K562 (cell line): ENCODE measurements at regions not wholly inside any gene's neighbourhood (a gene's known extent, or its start where the extent isn't known, plus 50 kb on each side); places are given as distances from the start of the nearest gene placed in this dataset.

ENCODE experiments used
- ARID1B ChIP-seq: fragments of 450-650 bp; IDR thresholded peaks from 2 replicates; pipeline ENCODE4 v1.6.1; 2016; ENCODE audit warnings: antibody characterized with exemption, mild to moderate bottlenecking, inconsistent platforms
- C11orf30 ChIP-seq: fragments of 450-650 bp; IDR thresholded peaks from 2 replicates; pipeline ENCODE4 v1.6.1; 2016; ENCODE audit warnings: low read depth, mild to moderate bottlenecking
- CREB5 ChIP-seq: fragments of 250-450 bp; sonication (Bioruptor Pico); IDR thresholded peaks from 2 replicates; pipeline ENCODE4 v1.5.0; 2020; ENCODE audit warnings: mild to moderate bottlenecking
- CTBP1 ChIP-seq: fragments of 450-650 bp; IDR thresholded peaks from 2 replicates; pipeline ENCODE4 v1.6.1; 2016; ENCODE audit warnings: borderline replicate concordance
- E2F5 ChIP-seq: sonication (generic); formaldehyde crosslinking; IDR thresholded peaks from 2 replicates; pipeline ENCODE4 v1.8.0; 2022; ENCODE audit warnings: mild to moderate bottlenecking, missing genetic modification reagents
- KHSRP ChIP-seq: fragments of 450-650 bp; IDR thresholded peaks from 2 replicates; pipeline ENCODE4 v1.6.1; 2017
- MAFF ChIP-seq: IDR thresholded peaks from 2 replicates; pipeline ENCODE4 v1.6.1; 2012; ENCODE audit warnings: low read length, improper control_type of control experiment
- MAFG ChIP-seq: fragments of 450-650 bp; conservative IDR thresholded peaks from 2 replicates; pipeline ENCODE4 v1.6.1; 2016; ENCODE audit warnings: missing genetic modification characterization, missing compliant biosample characterization
- MITF ChIP-seq: IDR thresholded peaks from 2 replicates; pipeline ENCODE4 v1.6.1; 2014; ENCODE audit warnings: antibody characterized with exemption
- MYNN ChIP-seq, 2 experiments: sonication (generic); formaldehyde crosslinking in 1 of 2; IDR thresholded peaks; 2 replicates each; pipeline versions ENCODE4 v1.5.0 to v1.6.1; 2016 to 2020; ENCODE audit warnings: antibody characterized with exemption in 1 of 2, missing genetic modification reagents in 1 of 2
- PBX2 ChIP-seq, 2 experiments: IDR thresholded peaks in 1 of 2; conservative IDR thresholded peaks in 1 of 2; 2 replicates each; pipeline ENCODE4 v1.6.1; 2016; ENCODE audit warnings: low read depth in 2 of 2, mild to moderate bottlenecking in 1 of 2, missing compliant biosample characterization in 1 of 2, missing genetic modification characterization in 1 of 2, moderate library complexity in 1 of 2
- PHF21A ChIP-seq: fragments of 450-650 bp; IDR thresholded peaks from 2 replicates; pipeline ENCODE4 v1.6.1; 2017; ENCODE audit warnings: low read depth, borderline replicate concordance
- PKNOX1 ChIP-seq: fragments of 450-650 bp; IDR thresholded peaks from 2 replicates; pipeline ENCODE4 v1.6.1; 2016
- RBM25 ChIP-seq: fragments of 200-400 bp; formaldehyde crosslinking; IDR thresholded peaks from 2 replicates; pipeline ENCODE4 v1.6.1; 2018; ENCODE audit warnings: low read length, low read depth, moderate library complexity; ENCODE audit not compliant: severe bottlenecking
- RFX1 ChIP-seq: fragments of 450-650 bp; IDR thresholded peaks from 2 replicates; pipeline ENCODE4 v1.6.1; 2016; ENCODE audit warnings: mild to moderate bottlenecking, moderate library complexity
- TAF15 ChIP-seq: fragments of 200-400 bp; formaldehyde crosslinking; IDR thresholded peaks from 2 replicates; pipeline ENCODE4 v1.6.1; 2017; ENCODE audit warnings: mild to moderate bottlenecking, low read depth, low read length, moderate library complexity
- TEAD1 ChIP-seq, 2 experiments: fragments of 450-650 bp in 1 of 2; sonication (generic) in 1 of 2; formaldehyde crosslinking; IDR thresholded peaks; 2 replicates each; pipeline versions ENCODE4 v1.4.0 to v1.8.0; 2020 to 2022; ENCODE audit warnings: mild to moderate bottlenecking in 2 of 2, missing genetic modification reagents in 1 of 2
- ZBTB2 ChIP-seq: fragments of 450-650 bp; IDR thresholded peaks from 2 replicates; pipeline ENCODE4 v1.6.1; 2016; ENCODE audit warnings: antibody characterized with exemption
- ZNF146 ChIP-seq: IDR thresholded peaks from one replicate; pipeline ENCODE4 v1.6.1; 2018; ENCODE audit warnings: missing compliant biosample characterization; ENCODE audit not compliant: unreplicated experiment
- ZNF699 ChIP-seq: fragments of 250-450 bp; sonication (Bioruptor Pico); IDR thresholded peaks from 2 replicates; pipeline ENCODE4 v1.8.0; 2021; ENCODE audit warnings: mild to moderate bottlenecking, moderate library complexity; ENCODE audit not compliant: insufficient replicate concordance

- TF ChIP-seq ZBTB2 (peak; percentile 73; the same call in 1 of the 2 replicates), MYNN (IDR thresholded peaks at IDR 0.05) (no peak), MYNN (CRISPR knock-in tag; IDR thresholded peaks at IDR 0.05) (no peak), TEAD1 (CRISPR knock-in tag; IDR thresholded peaks at IDR 0.05) (peak in 1 of 2 experiments; percentile 88; a peak in 2 of 4 replicates), PKNOX1 (peak; percentile 44; the same call in 1 of the 2 replicates), ZNF146 (CRISPR knock-in tag) (no peak), ARID1B (peak; percentile 98), PBX2 (CRISPR knock-in tag; IDR thresholded peaks at IDR 0.05; ENCODE audit: low read depth) (no peak), PBX2 (tag; conservative IDR thresholded peaks at IDR 0.05; ENCODE audit: low read depth) (peak; percentile 55), E2F5 (no peak), CTBP1 (peak; percentile 86; the same call in 1 of the 2 replicates), MITF (no peak), RBM25 (no peak), KHSRP (peak; percentile 52; the same call in 1 of the 2 replicates), C11orf30 (peak; percentile 93), CREB5 (CRISPR knock-in tag) (no peak), TAF15 (no peak), ZNF699 (CRISPR knock-in tag) (no peak), MAFF (peak; percentile 94), RFX1 (no peak), PHF21A (no peak), MAFG (tag) (peak; percentile 98)
Measured at GRCh38 chr1:157325220-157325619, 187.0 kb upstream of the ETV3 start (continued).
